ENCODE measurements at regions not wholly inside any gene's neighbourhood (a gene's known extent, or its start where the extent isn't known, plus 50 kb on each side); places are given as distances from the start of the nearest gene placed in this dataset.

- ChIA-PET POLR2A (no interaction called here), CTCF (no interaction called here)
- DNase-seq (ENCODE audit: extremely low spot score), result no peak
- no peak for TF ChIP-seq CTBP1 (IDR thresholded peaks at IDR 0.05; ENCODE audit: borderline replicate concordance)
- TF ChIP-seq ELF4 (IDR thresholded peaks at IDR 0.05), result no peak
- TF ChIP-seq FOXM1 (IDR thresholded peaks at IDR 0.05; ENCODE audit: borderline replicate concordance), result no peak
- no peak for TF ChIP-seq HDGF (IDR thresholded peaks at IDR 0.05; ENCODE audit: borderline replicate concordance)
- TF ChIP-seq PKNOX1 (IDR thresholded peaks at IDR 0.05), result no peak
- TF ChIP-seq ZNF384 (IDR thresholded peaks at IDR 0.05), result no peak
- TF ChIP-seq SUZ12 (IDR thresholded peaks at IDR 0.05), result no peak
- TF ChIP-seq FOXA1 (IDR thresholded peaks at IDR 0.05), result no peak
- no peak for TF ChIP-seq NFRKB (IDR thresholded peaks at IDR 0.05)
- TF ChIP-seq L3MBTL2 (conservative IDR thresholded peaks at IDR 0.05), result no peak
- no peak for TF ChIP-seq ARNT (IDR thresholded peaks at IDR 0.05)
- no peak for TF ChIP-seq SP1 (IDR thresholded peaks at IDR 0.05)
- TF ChIP-seq LEF1 (IDR thresholded peaks at IDR 0.05; ENCODE audit: borderline replicate concordance), result no peak
- no peak for TF ChIP-seq BHLHE40 (IDR thresholded peaks at IDR 0.05; ENCODE audit: borderline replicate concordance)
- TF ChIP-seq TARDBP (IDR thresholded peaks at IDR 0.05), result no peak
- TF ChIP-seq FOXK2 (IDR thresholded peaks at IDR 0.05), result no peak
Observed at GRCh38 chr20:23156842-23157423, 70.8 kb upstream of the CD93 start.

GRCh38 chr20:23156170-23156841, 70.2 kb upstream of the CD93 start:
- POLR2A ChIA-PET, result no interaction called here
- TF ChIP-seq L3MBTL2 (conservative IDR thresholded peaks at IDR 0.05) (no peak), TARDBP (IDR thresholded peaks at IDR 0.05) (no peak), HDGF (IDR thresholded peaks at IDR 0.05; ENCODE audit: borderline replicate concordance) (no peak), LEF1 (IDR thresholded peaks at IDR 0.05; ENCODE audit: borderline replicate concordance) (no peak), ELF4 (IDR thresholded peaks at IDR 0.05) (no peak), PKNOX1 (IDR thresholded peaks at IDR 0.05) (no peak), ARNT (IDR thresholded peaks at IDR 0.05) (no peak), ZNF384 (IDR thresholded peaks at IDR 0.05) (no peak), CTBP1 (IDR thresholded peaks at IDR 0.05; ENCODE audit: borderline replicate concordance) (no peak), SUZ12 (IDR thresholded peaks at IDR 0.05) (no peak), FOXA1 (IDR thresholded peaks at IDR 0.05) (no peak), NFRKB (IDR thresholded peaks at IDR 0.05) (no peak), SP1 (IDR thresholded peaks at IDR 0.05) (no peak)
- CTCF ChIA-PET, result interaction anchor here (0.7 kb wide), 1 partner anchor 247 kb away, joined by 3 read pairs; no protein-coding TSS in a partner anchor
- DNase-seq (ENCODE audit: extremely low spot score), result no peak

- TF ChIP-seq BHLHE40 (IDR thresholded peaks at IDR 0.05; ENCODE audit: borderline replicate concordance), result no peak
- no peak for TF ChIP-seq HDGF (IDR thresholded peaks at IDR 0.05; ENCODE audit: borderline replicate concordance)
- TF ChIP-seq FOXK2 (IDR thresholded peaks at IDR 0.05), result no peak
- TF ChIP-seq CTBP1 (IDR thresholded peaks at IDR 0.05; ENCODE audit: borderline replicate concordance), result no peak
- TF ChIP-seq SUZ12 (IDR thresholded peaks at IDR 0.05), result no peak
- TF ChIP-seq NFRKB (IDR thresholded peaks at IDR 0.05), result no peak
- TF ChIP-seq LEF1 (IDR thresholded peaks at IDR 0.05; ENCODE audit: borderline replicate concordance), result no peak
- no peak for TF ChIP-seq ARNT (IDR thresholded peaks at IDR 0.05)
- no peak for TF ChIP-seq ELF4 (IDR thresholded peaks at IDR 0.05)
- no peak for TF ChIP-seq L3MBTL2 (conservative IDR thresholded peaks at IDR 0.05)
- TF ChIP-seq PKNOX1 (IDR thresholded peaks at IDR 0.05), result no peak
- TF ChIP-seq SP1 (IDR thresholded peaks at IDR 0.05), result no peak
- no peak for TF ChIP-seq FOXM1 (IDR thresholded peaks at IDR 0.05; ENCODE audit: borderline replicate concordance)
- TF ChIP-seq FOXA1 (IDR thresholded peaks at IDR 0.05), result no peak
- no peak for TF ChIP-seq ZNF384 (IDR thresholded peaks at IDR 0.05)
- no peak for TF ChIP-seq TARDBP (IDR thresholded peaks at IDR 0.05)
- POLR2A ChIA-PET, result no interaction called here
- CTCF ChIA-PET, result interaction anchor here (0.6 kb wide), 1 partner anchor 10 kb away, joined by 4 read pairs; no protein-coding TSS in a partner anchor
- DNase-seq (ENCODE audit: extremely low spot score), result no peak
Observed at GRCh38 chr20:23155141-23155590, 69.0 kb upstream of the CD93 start.

GRCh38 chr20:23153696-23154341, 67.7 kb upstream of the CD93 start:
- CTCF ChIA-PET, result no interaction called here
- no peak for DNase-seq (ENCODE audit: extremely low spot score)
- TF ChIP-seq L3MBTL2 (conservative IDR thresholded peaks at IDR 0.05) (no peak), HDGF (IDR thresholded peaks at IDR 0.05; ENCODE audit: borderline replicate concordance) (no peak), FOXK2 (IDR thresholded peaks at IDR 0.05) (no peak), LEF1 (IDR thresholded peaks at IDR 0.05; ENCODE audit: borderline replicate concordance) (no peak), TARDBP (IDR thresholded peaks at IDR 0.05) (no peak), SP1 (IDR thresholded peaks at IDR 0.05) (no peak), ELF4 (IDR thresholded peaks at IDR 0.05) (no peak), BHLHE40 (IDR thresholded peaks at IDR 0.05; ENCODE audit: borderline replicate concordance) (no peak), FOXM1 (IDR thresholded peaks at IDR 0.05; ENCODE audit: borderline replicate concordance) (no peak), ARNT (IDR thresholded peaks at IDR 0.05) (no peak), PKNOX1 (IDR thresholded peaks at IDR 0.05) (no peak), SUZ12 (IDR thresholded peaks at IDR 0.05) (no peak), CTBP1 (IDR thresholded peaks at IDR 0.05; ENCODE audit: borderline replicate concordance) (no peak), ZNF384 (IDR thresholded peaks at IDR 0.05) (no peak), FOXA1 (IDR thresholded peaks at IDR 0.05) (no peak), NFRKB (IDR thresholded peaks at IDR 0.05) (no peak)
- POLR2A ChIA-PET, result no interaction called here

Measured in HEK293T (cell line).